Activated CD8-positive, alpha-beta memory T cell treated with anti-CD3 and anti-CD28 coated beads for 48 hours (primary cell): ENCODE measurements at regions not wholly inside any gene's neighbourhood (a gene's known extent, or its start where the extent isn't known, plus 50 kb on each side); places are given as distances from the start of the nearest gene placed in this dataset.

Source experiments
- DNase-seq, 3 experiments: peaks; one replicate each; pipeline ENCODE4 v3.0.0-alpha.2; 2020; ENCODE audit warnings: low read depth in 2 of 3, low spot score in 2 of 3

DNA sequence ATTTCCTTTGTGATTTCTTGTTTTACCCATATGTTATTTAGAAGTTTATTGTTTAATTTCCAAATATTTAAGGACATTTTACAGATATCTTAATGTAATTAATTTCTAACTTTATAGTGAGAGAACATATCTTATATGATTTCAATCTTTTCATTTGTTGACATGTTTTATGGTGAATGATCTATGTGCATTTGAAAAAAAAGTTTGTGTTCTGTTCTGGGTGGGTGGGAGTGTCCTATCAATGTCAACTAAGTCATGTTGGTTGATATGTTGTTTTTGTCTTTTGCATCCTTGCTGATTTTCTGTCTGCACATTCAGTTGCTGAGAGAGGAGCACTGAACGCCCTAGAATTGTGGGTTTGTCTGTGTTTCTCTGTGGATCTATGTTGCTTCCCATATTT lies 50.3 kb upstream of the CBFA2T3 start:
- DNase-seq = no peak

DNA sequence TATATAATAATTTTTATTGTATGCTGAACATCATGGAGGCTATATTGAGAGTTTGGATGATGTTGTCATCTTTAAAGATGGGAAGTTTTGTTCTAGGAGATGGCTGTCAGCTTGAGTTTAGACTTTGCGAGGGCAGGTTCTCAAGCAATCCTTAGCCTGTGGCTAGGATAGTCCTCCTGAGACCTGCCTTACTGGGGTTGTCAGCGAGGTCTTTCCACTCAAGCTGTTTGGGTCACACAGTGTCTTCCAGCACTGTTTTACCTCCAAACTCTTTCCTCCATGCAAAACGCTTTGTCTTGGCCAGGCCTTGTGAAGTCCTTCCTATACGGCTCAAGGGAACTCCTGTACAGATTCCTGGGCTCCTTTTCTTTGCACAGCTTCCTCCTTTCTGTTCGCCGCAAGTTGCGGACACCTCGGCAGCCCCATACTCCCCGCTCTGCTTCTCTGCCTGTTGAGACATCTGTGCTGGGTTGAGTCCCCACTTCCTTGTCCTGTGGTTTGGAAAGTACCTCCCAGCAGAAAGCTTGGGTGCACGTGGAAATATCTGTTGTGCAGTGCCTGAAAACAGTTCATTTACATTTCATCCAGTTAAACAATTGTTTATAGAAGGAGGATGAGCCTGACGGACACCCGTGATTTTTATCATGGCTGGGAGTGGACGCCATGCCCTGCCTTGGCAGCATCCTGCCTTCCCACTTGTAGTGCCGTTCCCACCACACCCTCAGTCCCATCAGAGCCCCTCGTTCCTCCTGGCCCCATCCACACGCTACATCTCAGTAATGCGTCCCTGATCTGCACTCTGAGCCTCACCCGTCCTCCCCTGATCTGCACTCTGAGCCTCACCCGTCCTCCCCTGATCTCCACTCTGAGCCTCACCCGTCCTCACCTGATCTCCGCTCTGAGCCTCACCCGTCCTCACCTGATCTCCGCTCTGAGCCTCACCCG lies 55.0 kb upstream of the CBFA2T3 start:
- DNase-seq = peak in 1 of 3 experiments; percentile 26

- no peak for DNase-seq
Observed at GRCh38 chr16:89033304-89033703, 56.3 kb upstream of the CBFA2T3 start.

GRCh38 chr16:89033796-89034572 lies 57.0 kb upstream of the CBFA2T3 start:
- DNase-seq = no peak

DNA sequence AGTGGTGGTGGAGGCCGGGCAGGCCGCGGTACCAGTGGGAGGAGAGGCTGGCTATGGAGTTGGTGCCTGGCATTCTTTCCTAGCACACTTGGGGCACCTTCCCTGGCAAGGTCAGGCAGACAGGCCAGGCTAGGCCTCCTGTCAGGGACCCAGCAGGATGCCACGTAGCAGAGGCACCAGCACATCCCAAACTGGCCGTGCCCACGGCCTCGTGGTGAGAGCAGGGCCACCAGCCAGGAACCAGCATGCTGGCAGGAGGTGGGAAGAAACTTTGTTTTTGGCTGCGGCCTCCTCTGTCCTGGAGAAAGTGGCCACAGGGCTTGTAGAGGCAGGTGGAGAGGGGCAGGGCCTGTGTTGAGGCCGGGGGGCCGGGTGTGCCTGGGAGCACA lies 57.6 kb upstream of the CBFA2T3 start:
- no peak for DNase-seq

DNA sequence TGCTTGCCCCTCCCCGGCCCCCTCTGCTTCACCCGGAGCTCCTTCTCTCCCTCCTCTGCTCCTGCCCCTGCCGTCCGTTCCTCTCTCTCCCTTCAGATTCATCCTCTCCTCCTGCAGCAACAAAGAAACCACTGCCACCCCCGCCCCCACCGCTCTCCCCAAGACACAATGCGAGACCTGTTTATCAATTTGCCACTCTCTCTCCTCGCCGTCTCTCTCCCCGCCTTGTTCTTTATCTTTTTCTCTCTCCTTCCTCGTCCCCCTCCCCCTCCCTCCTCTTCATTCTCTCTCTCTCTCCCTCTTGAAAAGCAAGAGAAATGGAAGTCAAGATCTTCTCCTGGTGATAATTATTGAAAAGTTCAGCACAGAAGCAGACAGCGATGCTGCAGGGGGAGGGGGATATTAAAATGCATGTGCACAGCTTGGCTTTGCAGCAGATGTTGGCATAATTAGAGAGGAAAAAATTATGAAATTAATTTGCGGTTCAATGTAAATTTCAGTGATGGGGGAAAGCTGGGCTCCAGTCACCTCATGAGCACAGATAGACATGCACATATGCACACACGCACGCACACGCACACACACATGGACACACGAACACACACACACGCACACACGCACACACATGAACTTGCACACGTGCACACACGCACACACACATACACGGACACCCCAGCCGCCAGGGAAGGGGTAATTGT lies 58.1 kb upstream of the CBFA2T3 start:
- DNase-seq = no peak

DNA sequence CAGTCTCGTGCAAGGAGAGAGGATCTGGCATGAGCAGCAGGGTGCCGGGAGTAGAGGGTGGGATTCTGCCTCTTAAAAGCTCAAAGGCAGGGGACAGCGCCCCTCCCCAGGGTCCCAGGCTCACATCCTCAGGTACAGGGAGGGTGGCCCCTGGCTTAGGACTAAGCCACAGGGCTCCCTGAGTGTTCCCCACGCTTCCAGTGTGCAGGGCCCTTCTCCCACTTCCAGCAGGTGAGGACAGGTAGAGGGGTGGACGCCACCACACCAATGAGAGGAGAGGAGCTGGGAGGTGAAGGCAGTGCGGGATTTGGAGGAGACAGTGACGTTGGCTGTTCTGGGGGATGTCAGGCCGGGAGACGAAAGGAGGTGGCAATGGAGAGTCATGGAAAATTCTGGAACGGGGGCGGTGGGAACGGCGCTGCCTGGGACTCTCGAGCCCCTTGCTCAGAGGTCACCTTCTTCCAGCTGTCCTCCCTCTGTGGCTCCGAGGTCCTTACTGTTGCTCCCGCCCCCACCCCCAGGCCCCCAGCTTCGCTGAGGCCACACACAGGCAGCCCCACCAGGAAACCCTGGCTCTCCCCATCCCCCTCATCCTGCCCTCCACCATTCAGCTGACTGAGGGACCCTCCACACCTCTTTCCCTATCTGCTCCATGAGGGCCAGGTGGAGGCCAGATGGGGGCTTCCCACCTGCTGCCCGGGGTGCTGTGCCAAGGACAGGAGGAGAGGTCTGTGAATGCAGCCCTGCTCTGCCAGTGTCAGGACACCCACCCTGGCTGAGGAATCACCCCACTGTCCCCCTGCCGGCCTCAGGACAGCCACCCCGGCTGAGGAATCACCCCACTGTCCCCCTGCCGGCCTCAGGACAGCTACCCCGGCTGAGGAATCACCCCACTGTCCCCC lies 57.7 kb upstream of the ACSF3 start:
- no peak for DNase-seq

GRCh38 chr16:89036776-89037175 lies 56.9 kb upstream of the ACSF3 start:
- no peak for DNase-seq

- no peak for DNase-seq
Observed at GRCh38 chr16:89037261-89038152, 56.1 kb upstream of the ACSF3 start.

DNA sequence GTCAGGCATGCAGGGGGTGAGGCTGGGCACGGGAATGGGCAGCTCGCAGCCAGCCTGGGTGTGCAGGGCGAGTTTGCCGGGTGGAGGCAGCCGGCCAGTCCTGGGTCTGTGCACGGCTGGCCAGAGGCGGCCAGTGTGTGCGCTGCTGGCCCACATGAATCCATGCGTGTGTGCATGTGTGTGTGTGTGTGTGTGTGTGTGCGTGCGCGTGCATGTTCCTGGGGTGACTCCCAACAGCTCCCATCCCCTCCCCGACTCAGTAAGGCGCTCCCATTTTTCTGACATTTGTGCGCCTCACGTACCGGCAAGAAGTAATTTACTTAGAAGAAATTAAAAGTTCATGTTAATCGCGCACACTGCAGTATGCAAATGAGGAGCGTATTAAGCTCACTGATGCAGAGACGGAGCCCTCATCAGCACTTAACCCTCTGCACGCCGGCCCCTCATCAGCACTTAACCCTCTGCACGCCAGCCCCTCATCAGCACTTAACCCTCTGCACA lies 55.4 kb upstream of the ACSF3 start:
- no peak for DNase-seq

GRCh38 chr16:89038811-89039735 lies 54.6 kb upstream of the ACSF3 start:
- DNase-seq = no peak

DNA sequence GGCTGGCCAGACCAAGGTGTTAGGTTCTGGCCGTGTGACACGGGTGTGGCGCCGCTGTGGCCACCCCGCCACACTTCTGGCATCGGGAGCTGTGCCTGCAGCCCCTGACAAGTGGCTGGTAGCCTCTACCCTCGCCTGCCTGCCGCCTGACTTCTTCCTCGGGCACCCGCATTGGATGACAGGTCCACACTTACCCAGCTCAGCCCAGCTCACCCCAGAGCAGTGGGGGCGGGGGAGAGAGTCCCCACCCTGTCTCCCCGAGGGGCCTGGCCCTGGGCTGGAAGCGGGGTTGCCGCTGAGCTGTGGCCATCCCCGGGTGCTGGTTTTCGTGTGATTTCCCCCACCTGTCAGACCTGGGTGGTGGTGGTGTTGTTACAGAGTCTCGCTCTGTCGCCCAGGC lies 53.9 kb upstream of the ACSF3 start:
- no peak for DNase-seq

DNA sequence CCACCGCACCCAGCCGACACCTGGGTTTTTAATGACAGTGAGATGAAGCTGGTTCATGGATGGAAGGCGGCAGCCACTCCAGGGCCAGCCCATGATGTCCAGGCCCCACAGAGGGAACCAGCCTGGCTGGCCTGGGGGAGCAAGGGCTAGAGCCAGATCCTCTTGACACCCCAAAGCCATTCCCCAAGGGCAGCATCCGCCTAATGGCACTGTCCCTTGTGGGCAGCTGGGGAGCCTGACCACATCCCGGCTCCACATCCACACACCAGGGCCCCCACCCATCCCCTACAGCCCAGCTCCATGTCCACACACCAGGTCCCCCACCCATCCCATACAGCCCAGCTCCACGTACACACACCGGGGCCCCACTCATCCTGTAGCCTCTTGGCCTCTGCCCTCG lies 53.3 kb upstream of the ACSF3 start:
- no peak for DNase-seq

GRCh38 chr16:89040861-89041570 lies 52.6 kb upstream of the ACSF3 start:
- no peak for DNase-seq

GRCh38 chr16:89041571-89042481 lies 51.8 kb upstream of the ACSF3 start:
- no peak for DNase-seq

- DNase-seq = no peak
Observed at GRCh38 chr16:89042711-89043551, 50.7 kb upstream of the ACSF3 start.
